ENCODE measurements at regions not wholly inside any gene's neighbourhood (a gene's known extent, or its start where the extent isn't known, plus 50 kb on each side); places are given as distances from the start of the nearest gene placed in this dataset.

DNA sequence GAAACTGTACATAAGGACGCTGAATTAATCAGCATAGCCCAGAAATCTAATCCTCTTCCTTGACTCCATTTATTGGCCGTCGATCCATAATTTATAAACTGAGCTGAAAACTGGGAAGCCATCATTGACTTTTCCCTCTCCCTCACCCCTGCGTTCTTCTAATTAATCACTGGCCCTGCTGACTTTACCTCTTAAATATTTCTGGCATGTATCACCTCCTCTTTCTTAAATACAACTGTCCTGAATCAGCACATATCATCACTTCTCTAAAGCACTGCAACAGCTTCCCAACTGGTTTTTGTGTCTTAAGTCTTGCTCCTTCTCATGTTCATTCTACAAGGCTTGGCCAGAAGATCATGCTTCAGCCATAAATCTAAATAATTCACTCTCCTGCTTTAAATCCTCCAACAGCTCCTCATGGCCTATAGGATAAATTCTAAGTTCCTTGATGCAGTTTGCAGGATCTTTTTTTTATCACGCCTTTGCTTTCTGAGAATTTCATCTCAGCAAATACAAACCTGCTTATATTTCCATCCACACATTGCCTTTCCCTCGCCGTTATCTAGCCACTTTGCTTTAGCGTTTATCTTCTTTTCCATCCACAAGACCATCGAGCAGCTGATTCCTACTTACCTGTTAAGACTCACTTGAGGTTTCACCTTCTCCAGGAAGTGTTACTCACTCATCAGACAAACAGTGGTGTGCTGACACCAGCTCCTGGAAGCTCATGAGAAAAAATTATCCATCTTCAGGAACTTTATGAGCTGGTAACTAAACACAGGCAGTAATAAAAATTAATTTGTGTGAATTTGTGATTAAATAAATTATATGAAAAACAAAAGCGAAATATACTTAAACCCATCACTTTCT lies 295.6 kb upstream of the FLRT2 start:
- no peak for DNase-seq (ENCODE audit: extremely low read depth, insufficient read length)
- no peaks in the 10 kb centered on the region for H3K36me3 ChIP-seq (ENCODE audit: control insufficient read depth, insufficient read depth, low read length)

GRCh38 chr14:85235868-85236267 lies 294.1 kb upstream of the FLRT2 start:
- no peak for DNase-seq (ENCODE audit: extremely low read depth, insufficient read length)
- TF ChIP-seq CTCF (IDR thresholded peaks at IDR 0.05; ENCODE audit: insufficient read depth, low read length, poor library complexity, severe bottlenecking), result no peak
- Histone ChIP-seq H3K27me3 (replicated peaks; ENCODE audit: control insufficient read depth, insufficient read depth, low read length) (no peaks in the 10 kb centered on the region), H3K4me3 (replicated peaks; ENCODE audit: low read depth, low read length) (no peak overlapping the region), H3K36me3 (ENCODE audit: control insufficient read depth, insufficient read depth, low read length) (no peaks in the 10 kb centered on the region)

More for the DNA sequence above, 295.6 kb upstream of the FLRT2 start:
- no peak overlapping the region for H3K4me3 ChIP-seq (replicated peaks; ENCODE audit: low read depth, low read length)
- no peak for TF ChIP-seq CTCF (IDR thresholded peaks at IDR 0.05; ENCODE audit: insufficient read depth, low read length, poor library complexity, severe bottlenecking)
- no peaks in the 10 kb centered on the region for H3K27me3 ChIP-seq (replicated peaks; ENCODE audit: control insufficient read depth, insufficient read depth, low read length)

- TF ChIP-seq CTCF (IDR thresholded peaks at IDR 0.05; ENCODE audit: insufficient read depth, low read length, poor library complexity, severe bottlenecking), result no peak
- no peak for DNase-seq (ENCODE audit: extremely low read depth, insufficient read length)
- H3K4me3 ChIP-seq (replicated peaks; ENCODE audit: low read depth, low read length), result no peak overlapping the region
These were observed 293.6 kb upstream of the FLRT2 start for GRCh38 chr14:85236296-85236695.

DNA sequence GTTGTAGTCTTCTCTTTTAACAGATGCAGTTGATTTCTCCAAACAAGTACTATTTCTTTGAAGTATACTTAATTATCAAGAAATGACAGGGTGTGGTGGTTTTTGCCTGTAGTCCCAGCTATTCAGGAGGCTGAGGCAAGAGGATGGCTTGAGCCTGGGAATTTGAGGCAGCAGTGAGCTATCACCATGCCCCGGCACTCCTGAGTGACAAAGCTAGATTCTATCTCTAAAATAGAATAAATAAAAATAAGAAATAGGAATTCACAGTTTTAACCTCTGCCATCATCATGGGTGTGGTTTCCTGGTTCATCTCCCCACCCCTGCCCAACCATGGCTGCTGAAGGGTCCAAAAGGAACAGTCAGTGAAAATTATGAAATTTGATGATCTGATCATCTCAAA lies 290.2 kb upstream of the FLRT2 start:
- TF ChIP-seq CTCF (IDR thresholded peaks at IDR 0.05; ENCODE audit: insufficient read depth, low read length, poor library complexity, severe bottlenecking), result no peak
- Histone ChIP-seq H3K27me3 (replicated peaks; ENCODE audit: control insufficient read depth, insufficient read depth, low read length) (no peaks in the 10 kb centered on the region), H3K36me3 (ENCODE audit: control insufficient read depth, insufficient read depth, low read length) (no peaks in the 10 kb centered on the region), H3K4me3 (replicated peaks; ENCODE audit: low read depth, low read length) (no peak overlapping the region)
- no peak for DNase-seq (ENCODE audit: extremely low read depth, insufficient read length)

More at GRCh38 chr14:85236296-85236695, 293.6 kb upstream of the FLRT2 start:
- no peaks in the 10 kb centered on the region for H3K36me3 ChIP-seq (ENCODE audit: control insufficient read depth, insufficient read depth, low read length)
- no peaks in the 10 kb centered on the region for H3K27me3 ChIP-seq (replicated peaks; ENCODE audit: control insufficient read depth, insufficient read depth, low read length)

DNA sequence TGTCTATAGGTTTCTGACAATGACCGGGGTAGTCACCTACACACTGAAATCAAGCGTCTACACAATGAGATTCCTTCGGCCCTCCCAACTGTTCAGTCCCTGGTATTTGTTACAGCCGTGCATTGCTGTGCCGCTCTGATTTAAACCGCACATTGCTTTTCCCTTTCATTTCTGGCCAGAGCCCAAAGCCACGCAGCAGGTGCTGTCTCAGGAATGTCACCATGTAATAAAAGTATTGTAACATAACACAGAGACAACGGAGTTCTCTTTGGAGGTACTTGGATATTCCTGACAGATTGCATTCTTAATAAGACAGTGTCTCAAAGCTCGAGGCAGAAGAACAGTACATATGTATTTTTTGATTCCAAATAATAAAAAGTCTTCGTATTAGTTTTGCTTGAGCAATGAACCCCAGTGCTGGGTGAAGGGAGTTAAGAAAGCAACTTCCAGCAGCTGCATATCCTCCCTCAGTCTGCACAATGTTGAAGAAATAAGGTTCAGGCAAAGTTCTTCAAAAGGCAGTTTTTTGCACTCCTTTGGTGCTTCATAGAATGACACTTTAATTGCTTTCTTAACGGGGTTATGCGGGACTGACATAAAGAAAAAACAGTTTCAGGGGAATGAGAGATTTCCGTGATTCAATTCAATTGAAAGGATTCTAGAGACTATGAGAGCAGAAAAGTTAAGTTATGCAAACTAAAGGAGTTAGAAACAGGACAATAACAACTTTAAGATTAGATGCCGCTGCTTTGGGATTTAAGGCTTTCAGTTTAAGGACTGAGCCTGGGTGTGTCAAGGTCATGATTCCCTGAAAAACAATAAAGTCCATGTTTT lies 288.7 kb upstream of the FLRT2 start:
- Histone ChIP-seq H3K27me3 (replicated peaks; ENCODE audit: control insufficient read depth, insufficient read depth, low read length) (no peaks in the 10 kb centered on the region), H3K36me3 (ENCODE audit: control insufficient read depth, insufficient read depth, low read length) (no peaks in the 10 kb centered on the region), H3K4me3 (replicated peaks; ENCODE audit: low read depth, low read length) (no peak overlapping the region)
- DNase-seq (ENCODE audit: extremely low read depth, insufficient read length), result no peak
- no peak for TF ChIP-seq CTCF (IDR thresholded peaks at IDR 0.05; ENCODE audit: insufficient read depth, low read length, poor library complexity, severe bottlenecking)
